ENCODE measurements at regions not wholly inside any gene's neighbourhood (a gene's known extent, or its start where the extent isn't known, plus 50 kb on each side); places are given as distances from the start of the nearest gene placed in this dataset.

DNA sequence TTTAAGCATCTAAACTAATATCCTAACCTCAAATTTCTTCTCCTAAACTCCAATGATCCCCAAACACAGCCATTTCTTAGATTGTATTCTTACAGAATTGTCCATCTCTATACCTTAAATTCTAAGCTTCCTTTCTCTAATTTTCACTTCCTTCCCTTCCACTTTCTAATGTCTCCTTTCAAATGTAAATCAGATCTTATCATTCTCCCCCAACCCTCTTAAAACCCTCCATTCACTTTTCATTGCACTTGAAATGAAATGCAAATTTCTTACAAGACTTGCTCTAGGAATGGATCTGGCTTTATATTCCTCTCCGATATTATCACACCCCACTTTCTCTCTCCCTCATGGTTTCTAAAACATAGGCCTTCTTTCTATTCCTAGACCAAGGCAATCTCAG lies 534.6 kb downstream of the LMO4 start:
- Histone ChIP-seq H3K4me1 (no peaks in the 10 kb centered on the region), H3K9me3 (no peaks in the 10 kb centered on the region), H3K36me3 (ENCODE audit: insufficient read depth in 1 of 2, low read depth in 1 of 2) (no peaks in the 10 kb centered on the region), H3K27me3 (ENCODE audit: insufficient read depth in 3 of 3, low read length in 2 of 3) (no peaks in the 10 kb centered on the region), H3K4me3 (no peak overlapping the region), H3K27ac (no peak overlapping the region)
- ATAC-seq: no peak
- TF ChIP-seq, protein P1, sequence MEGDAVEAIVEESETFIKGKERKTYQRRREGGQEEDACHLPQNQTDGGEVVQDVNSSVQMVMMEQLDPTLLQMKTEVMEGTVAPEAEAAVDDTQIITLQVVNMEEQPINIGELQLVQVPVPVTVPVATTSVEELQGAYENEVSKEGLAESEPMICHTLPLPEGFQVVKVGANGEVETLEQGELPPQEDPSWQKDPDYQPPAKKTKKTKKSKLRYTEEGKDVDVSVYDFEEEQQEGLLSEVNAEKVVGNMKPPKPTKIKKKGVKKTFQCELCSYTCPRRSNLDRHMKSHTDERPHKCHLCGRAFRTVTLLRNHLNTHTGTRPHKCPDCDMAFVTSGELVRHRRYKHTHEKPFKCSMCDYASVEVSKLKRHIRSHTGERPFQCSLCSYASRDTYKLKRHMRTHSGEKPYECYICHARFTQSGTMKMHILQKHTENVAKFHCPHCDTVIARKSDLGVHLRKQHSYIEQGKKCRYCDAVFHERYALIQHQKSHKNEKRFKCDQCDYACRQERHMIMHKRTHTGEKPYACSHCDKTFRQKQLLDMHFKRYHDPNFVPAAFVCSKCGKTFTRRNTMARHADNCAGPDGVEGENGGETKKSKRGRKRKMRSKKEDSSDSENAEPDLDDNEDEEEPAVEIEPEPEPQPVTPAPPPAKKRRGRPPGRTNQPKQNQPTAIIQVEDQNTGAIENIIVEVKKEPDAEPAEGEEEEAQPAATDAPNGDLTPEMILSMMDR (IDR thresholded peaks at IDR 0.05): no peak
- no peak for DNase-seq
- WGBS, 3 donors: 71 to 86% (median 80%) methylated on average over 1 of the region's 1 CpG
- intact Hi-C loops (cut with DNase I): no loop called here

- no peak overlapping the region for H3K27ac ChIP-seq
- H3K4me3 ChIP-seq: no peak overlapping the region
- TF ChIP-seq, protein P1 (IDR thresholded peaks at IDR 0.05): no peak
- no peaks in the 10 kb centered on the region for H3K27me3 ChIP-seq (ENCODE audit: insufficient read depth in 3 of 3, low read length in 2 of 3)
- no peaks in the 10 kb centered on the region for H3K4me1 ChIP-seq
- no peaks in the 10 kb centered on the region for H3K9me3 ChIP-seq
- no peak for DNase-seq
- intact Hi-C loops (cut with DNase I): no loop called here
- no peak for ATAC-seq
- WGBS, 3 donors: 80 to 87% (median 82%) methylated on average over 4 of the region's 4 CpGs
- H3K36me3 ChIP-seq (ENCODE audit: insufficient read depth in 1 of 2, low read depth in 1 of 2): no peaks in the 10 kb centered on the region
Measured at GRCh38 chr1:87864676-87865075, 536.0 kb downstream of the LMO4 start.

GRCh38 chr1:87866416-87866815 lies 537.7 kb downstream of the LMO4 start:
- Histone ChIP-seq H3K27ac (no peak overlapping the region), H3K4me1 (no peaks in the 10 kb centered on the region), H3K4me3 (no peak overlapping the region), H3K9me3 (no peaks in the 10 kb centered on the region), H3K36me3 (ENCODE audit: insufficient read depth in 1 of 2, low read depth in 1 of 2) (no peaks in the 10 kb centered on the region), H3K27me3 (ENCODE audit: insufficient read depth in 3 of 3, low read length in 2 of 3) (no peaks in the 10 kb centered on the region)
- DNase-seq (no peak), ATAC-seq (no peak)
- intact Hi-C loops (cut with DNase I): no loop called here
- WGBS, 3 donors: 89 to 92% (median 90%) methylated on average over 3 of the region's 3 CpGs
- TF ChIP-seq, protein P1 (IDR thresholded peaks at IDR 0.05): no peak

GRCh38 chr1:87867626-87868025 lies 538.9 kb downstream of the LMO4 start:
- H3K4me3 ChIP-seq: no peak overlapping the region
- TF ChIP-seq, protein P1 (IDR thresholded peaks at IDR 0.05): no peak
- WGBS, 3 donors: 32 to 52% (median 52%) methylated on average over 1 of the region's 1 CpG
- H3K4me1 ChIP-seq: no peaks in the 10 kb centered on the region
- intact Hi-C loops (cut with DNase I): no loop called here
- DNase-seq (no peak), ATAC-seq (no peak)
- no peaks in the 10 kb centered on the region for H3K27me3 ChIP-seq (ENCODE audit: insufficient read depth in 3 of 3, low read length in 2 of 3)
- H3K9me3 ChIP-seq: no peaks in the 10 kb centered on the region
- H3K36me3 ChIP-seq (ENCODE audit: insufficient read depth in 1 of 2, low read depth in 1 of 2): no peaks in the 10 kb centered on the region
- H3K27ac ChIP-seq: no peak overlapping the region

GRCh38 chr1:87869567-87869966 lies 540.9 kb downstream of the LMO4 start:
- TF ChIP-seq, protein P1 (IDR thresholded peaks at IDR 0.05): no peak
- Histone ChIP-seq H3K27me3 (ENCODE audit: insufficient read depth in 3 of 3, low read length in 2 of 3) (no peaks in the 10 kb centered on the region), H3K9me3 (no peaks in the 10 kb centered on the region), H3K36me3 (ENCODE audit: insufficient read depth in 1 of 2, low read depth in 1 of 2) (no peaks in the 10 kb centered on the region), H3K4me3 (no peak overlapping the region), H3K27ac (no peak overlapping the region), H3K4me1 (no peaks in the 10 kb centered on the region)
- ATAC-seq (no peak), DNase-seq (no peak)
- 62 to 83% (median 68%) methylated on average over 1 of the region's 1 CpG for WGBS, 3 donors
- intact Hi-C loops (cut with DNase I): no loop called here
